OCI-LY3 (cell line): ENCODE measurements at regions not wholly inside any gene's neighbourhood (a gene's known extent, or its start where the extent isn't known, plus 50 kb on each side); places are given as distances from the start of the nearest gene placed in this dataset.

ENCODE experiments used
- H2AFZ ChIP-seq: fragments of 200-600, 300-600 bp; shearing (Covaris generic); 2 replicates; pipeline ENCODE4 v1.6.0; 2014; ENCODE audit warnings: antibody characterized with exemption, low read depth, low read length
- H3K27ac ChIP-seq: fragments of 200-600, 300-600 bp; sonication (generic); 2 replicates; pipeline ENCODE4 v1.5.1; 2014; ENCODE audit warnings: mild to moderate bottlenecking, low read length, moderate library complexity, mixed read lengths
- H3K27me3 ChIP-seq: fragments of 200-600, 300-600 bp; sonication (generic); 2 replicates; pipeline ENCODE4 v1.6.1; 2014; ENCODE audit warnings: low read depth, low read length, mixed read lengths
- H3K36me3 ChIP-seq: fragments of 200-600, 300-600 bp; sonication (generic); replicated peaks from 2 replicates; pipeline ENCODE3; 2014; ENCODE audit warnings: low read depth, low read length, mixed read lengths
- H3K4me1 ChIP-seq: fragments of 300-600, 200-600 bp; sonication (generic); 2 replicates; pipeline ENCODE4 v1.6.1; 2014; ENCODE audit warnings: low read length, mixed read lengths
- H3K4me2 ChIP-seq: fragments of 200-600, 300-600 bp; sonication (generic); 2 replicates; pipeline ENCODE4 v1.6.1; 2014; ENCODE audit warnings: low read length, mixed read lengths
- H3K4me3 ChIP-seq: fragments of 300-600, 200-600 bp; sonication (generic); 2 replicates; pipeline ENCODE4 v1.5.1; 2014; ENCODE audit warnings: antibody characterized with exemption, mild to moderate bottlenecking, low read length, moderate library complexity
- H3K79me2 ChIP-seq: fragments of 300-600, 200-600 bp; shearing (Covaris generic); 2 replicates; pipeline ENCODE4 v1.6.1; 2014; ENCODE audit warnings: mild to moderate bottlenecking, low read length, mixed read lengths
- H3K9ac ChIP-seq: fragments of 300-600, 200-600 bp; shearing (Covaris generic); 2 replicates; pipeline ENCODE4 v1.6.0; 2014; ENCODE audit warnings: mild to moderate bottlenecking, low read length, moderate library complexity
- H3K9me3 ChIP-seq: fragments of 200-600, 300-600 bp; shearing (Covaris generic); 2 replicates; pipeline ENCODE4 v1.6.1; 2014; ENCODE audit warnings: low read length, mixed read lengths; ENCODE audit not compliant: insufficient read depth
- H4K20me1 ChIP-seq: fragments of 200-600, 300-600 bp; sonication (generic); 2 replicates; pipeline ENCODE4 v1.6.1; 2016; ENCODE audit warnings: low read length, mixed read lengths; ENCODE audit not compliant: insufficient read depth
- EZH2phosphoT487 ChIP-seq: fragments of 200-600 bp; shearing (Covaris generic); IDR thresholded peaks from 2 replicates; pipeline ENCODE4 v1.6.1; 2018; ENCODE audit warnings: antibody characterized with exemption, mixed run types, low read depth
- TF ChIP-seq, protein P1 (sequence below): fragments of 200-600, 300-600 bp; sonication (generic); IDR thresholded peaks from 2 replicates; pipeline ENCODE4 v1.5.1; 2014; ENCODE audit warnings: antibody characterized with exemption, low read length, low read depth

DNA sequence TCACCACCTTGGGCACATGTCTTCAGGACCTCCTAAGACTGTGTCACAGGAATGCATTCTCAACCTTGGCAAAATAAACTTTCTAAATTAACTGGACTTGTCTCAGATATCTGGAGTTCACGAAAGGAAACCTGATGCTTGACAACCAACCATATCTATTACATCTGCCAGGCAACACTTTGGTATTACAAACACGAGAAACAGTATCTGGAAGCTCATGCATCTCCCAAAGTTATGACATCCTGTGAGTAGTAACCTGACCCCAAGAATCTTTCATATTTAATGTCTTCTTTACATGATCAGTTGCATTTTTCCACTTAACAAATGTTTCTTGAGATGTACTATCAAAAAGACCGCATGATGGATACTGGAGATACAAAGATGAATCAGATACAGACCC lies 465.3 kb upstream of the AGTR1 start:
- no peak overlapping the region for H3K9ac ChIP-seq
- no peak overlapping the region for H2AFZ ChIP-seq
- H3K27ac ChIP-seq = no peak overlapping the region
- no peak overlapping the region for H3K4me2 ChIP-seq
- H4K20me1 ChIP-seq = no peaks in the 10 kb centered on the region
- H3K9me3 ChIP-seq = no peaks in the 10 kb centered on the region
- H3K36me3 ChIP-seq = no peaks in the 10 kb centered on the region
- H3K4me3 ChIP-seq = no peak overlapping the region
- TF ChIP-seq, protein P1, sequence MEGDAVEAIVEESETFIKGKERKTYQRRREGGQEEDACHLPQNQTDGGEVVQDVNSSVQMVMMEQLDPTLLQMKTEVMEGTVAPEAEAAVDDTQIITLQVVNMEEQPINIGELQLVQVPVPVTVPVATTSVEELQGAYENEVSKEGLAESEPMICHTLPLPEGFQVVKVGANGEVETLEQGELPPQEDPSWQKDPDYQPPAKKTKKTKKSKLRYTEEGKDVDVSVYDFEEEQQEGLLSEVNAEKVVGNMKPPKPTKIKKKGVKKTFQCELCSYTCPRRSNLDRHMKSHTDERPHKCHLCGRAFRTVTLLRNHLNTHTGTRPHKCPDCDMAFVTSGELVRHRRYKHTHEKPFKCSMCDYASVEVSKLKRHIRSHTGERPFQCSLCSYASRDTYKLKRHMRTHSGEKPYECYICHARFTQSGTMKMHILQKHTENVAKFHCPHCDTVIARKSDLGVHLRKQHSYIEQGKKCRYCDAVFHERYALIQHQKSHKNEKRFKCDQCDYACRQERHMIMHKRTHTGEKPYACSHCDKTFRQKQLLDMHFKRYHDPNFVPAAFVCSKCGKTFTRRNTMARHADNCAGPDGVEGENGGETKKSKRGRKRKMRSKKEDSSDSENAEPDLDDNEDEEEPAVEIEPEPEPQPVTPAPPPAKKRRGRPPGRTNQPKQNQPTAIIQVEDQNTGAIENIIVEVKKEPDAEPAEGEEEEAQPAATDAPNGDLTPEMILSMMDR = no peak
- no peak for TF ChIP-seq EZH2phosphoT487
- peaks cover 23% of the 10 kb centered on the region for H3K4me1 ChIP-seq
- H3K27me3 ChIP-seq = no peaks in the 10 kb centered on the region
- H3K79me2 ChIP-seq = no peaks in the 10 kb centered on the region

DNA sequence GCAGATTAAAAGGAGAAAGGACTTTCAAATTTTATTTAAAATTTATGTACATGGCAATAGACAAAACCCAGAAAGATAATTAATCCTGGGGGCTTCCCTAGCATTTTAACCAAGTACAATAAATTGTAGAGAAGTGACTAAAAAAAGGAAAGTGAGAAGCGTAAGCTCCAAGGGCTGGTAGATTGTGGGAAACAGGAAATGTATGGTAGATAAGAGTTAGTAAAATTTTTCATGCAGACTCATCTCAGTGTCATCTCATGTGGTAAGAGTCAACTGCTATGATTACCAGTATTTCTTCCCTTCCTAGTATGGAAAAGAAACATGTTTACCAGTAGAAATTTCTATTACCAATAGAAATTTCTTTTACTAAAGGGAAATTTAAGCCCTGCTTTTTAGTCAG lies 464.3 kb upstream of the AGTR1 start:
- Histone ChIP-seq H4K20me1 (no peaks in the 10 kb centered on the region), H3K79me2 (no peaks in the 10 kb centered on the region), H3K9ac (no peak overlapping the region), H3K27ac (no peak overlapping the region), H3K4me1 (peaks cover 23% of the 10 kb centered on the region), H3K36me3 (no peaks in the 10 kb centered on the region), H3K4me2 (no peak overlapping the region; the same call in 1 of the 2 replicates), H2AFZ (no peak overlapping the region; the same call in 1 of the 2 replicates), H3K9me3 (no peaks in the 10 kb centered on the region), H3K27me3 (no peaks in the 10 kb centered on the region), H3K4me3 (no peak overlapping the region)
- no peak for TF ChIP-seq EZH2phosphoT487
- TF ChIP-seq, protein P1 = no peak

DNA sequence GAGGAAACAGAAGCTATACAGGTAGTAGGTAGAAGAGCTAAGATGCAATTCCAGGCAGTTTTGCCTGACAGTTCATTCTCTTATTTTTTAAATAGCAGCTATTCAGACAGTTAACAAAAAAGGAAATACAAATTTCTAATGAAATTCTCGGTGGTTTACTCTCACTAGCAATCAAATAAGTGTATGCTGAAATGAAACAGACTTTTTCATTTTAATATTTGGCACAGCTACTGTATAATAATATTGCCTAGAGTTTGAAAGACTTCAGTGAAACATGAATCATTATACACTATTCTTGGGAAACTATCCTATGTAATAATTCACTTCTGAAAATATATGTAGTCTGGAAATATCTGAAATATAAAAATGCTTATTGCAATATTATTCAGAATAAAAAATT lies 463.2 kb upstream of the AGTR1 start:
- H3K4me2 ChIP-seq = no peak overlapping the region
- H3K36me3 ChIP-seq = no peaks in the 10 kb centered on the region
- no peaks in the 10 kb centered on the region for H3K79me2 ChIP-seq
- H3K27me3 ChIP-seq = no peaks in the 10 kb centered on the region
- TF ChIP-seq EZH2phosphoT487 = no peak
- TF ChIP-seq, protein P1 = no peak
- no peak overlapping the region for H3K27ac ChIP-seq
- H3K4me3 ChIP-seq = no peak overlapping the region
- H3K9ac ChIP-seq = no peak overlapping the region
- H2AFZ ChIP-seq = no peak overlapping the region
- no peaks in the 10 kb centered on the region for H4K20me1 ChIP-seq
- no peaks in the 10 kb centered on the region for H3K9me3 ChIP-seq
- H3K4me1 ChIP-seq = peaks cover 15% of the 10 kb centered on the region

DNA sequence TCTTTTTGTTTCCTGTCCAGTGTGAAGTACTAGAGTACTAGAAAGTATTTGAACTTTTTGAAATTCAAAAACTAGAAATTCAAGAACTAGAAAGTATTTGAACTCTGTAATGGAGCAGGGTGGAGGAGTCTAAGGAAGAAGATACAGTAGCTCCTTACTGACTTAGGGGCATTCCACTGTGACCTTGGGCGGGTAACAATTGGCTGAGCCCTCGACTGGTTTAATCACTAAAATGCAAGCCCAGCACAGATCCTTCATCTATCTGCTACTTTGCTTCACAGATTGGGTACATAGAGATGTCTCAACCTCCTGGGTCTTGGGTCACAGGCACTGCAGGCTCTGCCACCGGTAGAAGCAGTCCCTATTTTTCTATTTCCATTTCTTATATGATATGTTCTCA lies 462.1 kb upstream of the AGTR1 start:
- Histone ChIP-seq H3K9me3 (no peaks in the 10 kb centered on the region), H3K79me2 (no peaks in the 10 kb centered on the region), H3K9ac (no peak overlapping the region), H3K27me3 (no peaks in the 10 kb centered on the region), H2AFZ (no peak overlapping the region), H4K20me1 (no peaks in the 10 kb centered on the region), H3K4me2 (no peak overlapping the region), H3K4me3 (no peak overlapping the region), H3K4me1 (peaks cover 15% of the 10 kb centered on the region), H3K27ac (no peak overlapping the region), H3K36me3 (no peaks in the 10 kb centered on the region)
- TF ChIP-seq, protein P1 = no peak
- TF ChIP-seq EZH2phosphoT487 = no peak
